ENCODE measurements at regions not wholly inside any gene's neighbourhood (a gene's known extent, or its start where the extent isn't known, plus 50 kb on each side); places are given as distances from the start of the nearest gene placed in this dataset.

DNA sequence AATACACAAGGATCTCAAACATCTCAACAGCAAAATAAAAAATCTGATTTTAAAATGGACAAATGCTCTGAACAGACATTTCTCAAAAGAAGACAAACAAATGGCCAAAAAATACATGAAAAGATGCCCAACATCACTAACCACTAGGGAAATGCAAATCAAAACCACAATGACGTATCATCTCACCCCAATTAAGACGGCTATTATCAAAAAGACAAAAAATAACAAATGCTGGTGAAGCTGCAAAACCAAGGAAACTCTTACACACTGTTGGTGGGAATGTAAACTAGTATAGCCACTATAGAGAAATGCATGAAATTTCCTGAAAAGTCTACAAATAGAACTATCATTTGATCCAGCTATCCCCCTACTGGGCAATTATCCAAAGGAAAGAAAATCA is 145.0 kb downstream of the BTG1 start:
- DNase-seq (ENCODE audit: low spot score): no peak

DNA sequence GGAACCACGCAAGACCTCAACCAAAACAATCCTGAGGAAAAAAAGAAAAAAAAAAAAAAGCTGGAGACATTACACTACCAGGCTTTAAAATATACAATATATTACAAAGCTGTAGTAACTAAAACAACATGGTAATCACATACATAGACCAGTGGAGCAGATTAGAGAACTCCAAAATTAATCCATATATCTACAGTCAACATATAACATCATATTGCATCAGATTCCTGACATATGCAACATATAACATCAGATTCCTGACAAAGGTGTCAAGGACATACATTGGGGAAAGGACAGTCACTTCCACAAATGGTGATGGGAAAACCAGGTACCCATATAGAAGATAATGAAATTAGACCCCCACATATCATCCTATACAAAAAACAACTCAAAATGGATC is 145.8 kb downstream of the BTG1 start:
- DNase-seq (ENCODE audit: low spot score): no peak

DNA sequence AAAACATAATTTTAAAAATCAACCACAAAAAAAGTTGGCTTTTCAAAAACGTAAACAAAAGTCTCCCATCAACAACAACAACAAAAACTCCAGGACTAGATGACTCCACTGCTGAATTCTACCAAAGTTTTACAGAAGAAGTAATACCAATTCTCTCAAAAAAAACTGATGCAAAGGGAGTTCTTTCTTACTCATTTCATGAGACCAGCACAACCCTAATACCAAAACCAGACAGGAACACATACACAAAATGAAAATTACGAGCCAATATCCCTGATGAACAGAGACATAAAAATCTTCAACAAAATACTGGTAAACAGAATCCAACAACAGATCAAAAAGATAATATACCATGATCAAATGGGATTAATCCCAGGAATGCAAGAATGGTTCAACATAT is 147.3 kb downstream of the BTG1 start:
- no peak for DNase-seq (ENCODE audit: low spot score)

DNA sequence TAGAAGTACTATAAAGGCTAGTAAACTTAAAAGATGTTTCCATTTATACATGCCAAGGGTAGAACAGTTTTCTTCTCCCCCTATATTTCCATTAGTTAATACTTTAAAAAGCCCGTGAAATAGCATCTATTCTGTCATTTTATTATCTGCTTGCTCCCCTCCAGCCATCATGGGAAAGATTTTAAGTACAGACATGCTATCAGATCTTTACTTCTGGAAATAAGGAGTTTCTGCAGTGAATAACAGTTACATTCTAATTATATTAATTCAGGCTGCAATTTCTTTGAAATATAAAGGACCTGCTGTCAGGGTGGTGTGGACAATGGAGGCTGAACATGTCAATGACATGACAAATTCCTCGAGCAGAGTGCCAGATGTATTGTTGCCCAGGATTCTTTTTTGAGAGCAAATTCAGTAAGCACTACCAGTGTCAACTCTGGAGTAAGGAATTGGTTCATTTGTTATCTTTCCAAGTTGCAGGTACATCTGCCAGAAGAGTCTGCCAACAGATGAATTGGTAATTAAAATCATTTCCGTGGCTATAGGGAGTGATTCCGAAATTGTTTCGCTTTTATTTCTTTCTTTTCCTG is 151.3 kb downstream of the BTG1 start:
- DNase-seq (ENCODE audit: low spot score): no peak

DNA sequence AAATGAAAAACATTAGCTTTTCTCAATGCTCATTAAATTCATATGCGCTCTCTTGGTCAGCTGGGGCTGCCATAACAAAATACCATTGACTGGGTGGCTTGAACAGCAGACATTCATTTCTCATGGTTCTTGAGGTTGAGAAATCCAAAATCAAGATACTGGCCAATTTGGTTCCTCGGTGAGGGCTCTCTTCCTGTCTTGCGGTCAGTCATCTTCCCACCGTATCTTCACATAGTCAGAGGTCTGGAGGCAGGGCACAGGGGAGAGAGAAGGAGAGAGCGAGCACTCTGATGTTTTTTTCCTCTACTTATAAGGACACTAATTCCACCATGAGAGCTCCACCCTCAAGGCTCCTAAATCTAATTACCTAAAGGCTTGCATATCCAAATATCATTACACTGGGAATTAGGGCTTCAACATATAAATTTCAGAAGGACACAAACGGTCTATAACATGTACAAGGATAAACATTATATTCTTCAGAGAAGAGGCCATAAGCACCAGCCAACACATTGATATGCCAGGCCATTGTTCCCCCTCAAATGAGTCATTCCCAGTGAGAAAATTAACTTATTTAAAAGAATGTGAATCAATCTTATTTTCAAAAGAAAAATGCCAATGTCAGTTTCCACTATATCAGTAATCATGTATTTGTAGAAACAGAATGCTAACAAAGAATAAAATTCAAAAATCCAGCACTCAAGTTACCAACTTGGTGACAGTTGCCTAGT is 152.2 kb downstream of the BTG1 start:
- no peak for DNase-seq (ENCODE audit: low spot score)

DNA sequence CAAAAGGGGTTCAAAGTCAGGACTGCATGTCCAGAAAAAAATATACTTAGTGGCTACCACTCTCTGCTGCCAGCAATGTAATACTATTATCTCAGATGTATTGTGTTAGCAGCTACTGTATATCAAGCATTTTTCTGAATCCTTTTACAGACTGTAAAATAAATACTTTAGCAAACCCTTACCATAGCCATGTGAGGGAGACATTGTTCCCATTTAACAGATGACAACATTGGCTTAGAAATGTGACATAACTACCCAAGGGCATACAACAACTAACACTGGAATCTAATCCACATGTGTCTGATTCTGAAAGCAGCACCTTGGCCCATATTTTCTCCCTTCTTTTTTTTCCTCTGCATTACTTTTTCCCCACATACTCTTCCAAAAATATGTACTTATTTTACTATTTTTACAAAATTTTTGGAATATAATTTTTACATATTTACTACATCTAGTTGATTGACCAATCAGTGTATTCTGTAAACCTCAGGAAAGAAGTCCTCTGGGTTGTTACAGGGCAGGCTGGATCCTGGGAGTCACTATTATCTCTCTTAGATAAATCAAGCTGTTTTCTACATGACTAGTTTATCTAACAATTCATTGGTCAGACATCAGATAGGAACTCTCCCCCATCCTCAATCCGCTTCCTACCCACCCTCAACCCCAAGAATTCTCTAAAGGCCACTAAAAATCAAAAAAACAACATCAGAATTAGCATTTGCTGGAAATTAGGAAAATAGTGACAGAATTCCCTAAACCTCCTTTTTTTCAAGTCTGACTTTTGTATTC is 154.1 kb downstream of the BTG1 start:
- no peak for DNase-seq (ENCODE audit: low spot score)

DNA sequence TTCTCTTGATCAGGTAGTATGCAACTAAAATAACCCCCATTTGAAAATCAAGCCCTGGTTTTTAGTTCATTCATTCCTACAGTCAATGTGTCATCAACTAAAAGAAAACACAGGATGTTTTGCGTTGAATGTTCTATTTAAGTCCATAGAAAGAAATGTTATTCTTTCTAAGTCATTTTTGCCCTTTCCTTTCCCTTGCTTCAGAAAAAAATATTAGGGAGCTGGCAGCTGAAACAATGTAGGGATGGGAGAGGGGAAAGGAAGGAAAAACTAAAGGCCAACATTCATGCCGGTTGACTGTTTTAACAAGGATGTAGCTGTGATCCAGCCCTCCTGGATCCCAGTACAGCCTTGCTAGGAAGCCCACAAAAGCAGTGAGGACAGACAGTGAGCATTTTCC is 155.1 kb downstream of the BTG1 start:
- DNase-seq (ENCODE audit: low spot score): peak; percentile 23

DNA sequence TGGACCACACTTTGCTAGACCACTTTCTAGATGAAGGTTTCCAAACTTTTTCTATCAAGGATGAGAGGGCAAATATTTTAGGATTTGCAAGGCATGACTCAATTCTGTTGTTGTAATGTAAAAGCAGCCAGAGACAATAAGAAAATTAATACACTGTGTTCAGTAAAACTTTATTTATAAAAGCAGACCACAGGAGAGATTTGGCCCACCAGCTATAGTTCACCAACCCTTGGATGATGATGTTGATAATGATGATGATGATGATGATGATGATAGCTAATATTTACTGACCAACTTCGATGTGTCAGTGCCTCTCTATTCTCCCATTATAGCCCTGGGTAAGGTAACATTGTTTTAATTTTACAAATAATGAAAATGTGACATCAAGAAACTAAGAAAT is 156.5 kb downstream of the BTG1 start:
- DNase-seq (ENCODE audit: low spot score): no peak

DNA sequence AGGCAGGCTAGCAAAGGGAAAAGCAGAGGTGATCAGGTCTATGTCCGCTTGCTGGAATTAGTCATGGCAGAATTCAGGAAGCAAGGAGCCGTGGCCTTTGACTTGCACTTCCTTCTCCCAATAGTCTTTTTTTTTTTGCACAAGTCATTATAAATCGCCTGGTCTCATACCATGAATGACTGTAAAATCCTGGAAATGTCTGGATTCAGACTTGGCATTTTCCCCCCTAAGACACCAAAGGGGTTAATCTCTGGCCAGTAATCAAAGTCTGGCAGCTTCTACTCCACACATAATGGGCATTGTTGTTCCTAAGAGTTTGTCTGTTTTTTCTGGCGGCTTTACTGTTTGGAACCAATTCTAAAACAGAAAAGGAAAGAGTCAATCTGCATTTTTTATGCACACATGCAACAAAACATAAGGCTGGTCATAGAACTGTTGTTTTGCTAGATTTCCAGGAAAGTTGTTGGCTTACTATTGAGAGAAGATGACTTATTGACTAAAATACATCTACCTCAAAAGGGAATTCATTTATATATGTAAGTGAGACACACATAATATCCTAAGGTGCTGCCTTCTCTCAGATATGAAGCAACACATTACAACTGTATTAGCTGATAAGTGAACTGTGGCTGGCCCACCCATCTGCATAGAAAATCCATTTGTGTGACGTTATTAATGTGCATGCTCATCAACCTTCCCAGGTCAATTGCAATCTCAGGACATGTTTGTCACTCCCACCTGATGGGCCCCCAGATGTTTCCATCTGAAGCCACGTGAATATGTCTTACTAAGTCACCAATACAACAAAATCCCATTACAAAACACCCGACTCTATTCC is 157.3 kb downstream of the BTG1 start:
- DNase-seq (ENCODE audit: low spot score): peak; percentile 32

DNA sequence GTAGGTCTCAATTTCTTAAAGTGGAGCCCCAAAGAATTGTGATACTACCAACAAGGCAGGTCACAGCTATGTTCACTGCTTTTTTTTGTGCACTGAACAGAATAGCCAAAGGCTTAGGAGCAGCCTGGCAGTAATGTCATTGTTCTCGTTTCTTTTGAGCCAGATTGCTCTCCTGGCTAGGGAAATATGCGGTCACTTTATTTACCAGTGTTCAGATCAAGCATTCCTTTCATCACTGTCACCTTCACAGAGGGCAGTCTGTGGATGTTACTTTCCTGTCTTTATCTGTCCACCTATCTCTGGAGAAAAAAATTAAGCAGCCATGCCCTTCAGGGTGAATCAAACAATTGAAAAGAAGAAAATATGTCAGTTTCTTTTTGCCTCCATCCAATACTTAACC is 159.6 kb downstream of the BTG1 start:
- no peak for DNase-seq (ENCODE audit: low spot score)

DNA sequence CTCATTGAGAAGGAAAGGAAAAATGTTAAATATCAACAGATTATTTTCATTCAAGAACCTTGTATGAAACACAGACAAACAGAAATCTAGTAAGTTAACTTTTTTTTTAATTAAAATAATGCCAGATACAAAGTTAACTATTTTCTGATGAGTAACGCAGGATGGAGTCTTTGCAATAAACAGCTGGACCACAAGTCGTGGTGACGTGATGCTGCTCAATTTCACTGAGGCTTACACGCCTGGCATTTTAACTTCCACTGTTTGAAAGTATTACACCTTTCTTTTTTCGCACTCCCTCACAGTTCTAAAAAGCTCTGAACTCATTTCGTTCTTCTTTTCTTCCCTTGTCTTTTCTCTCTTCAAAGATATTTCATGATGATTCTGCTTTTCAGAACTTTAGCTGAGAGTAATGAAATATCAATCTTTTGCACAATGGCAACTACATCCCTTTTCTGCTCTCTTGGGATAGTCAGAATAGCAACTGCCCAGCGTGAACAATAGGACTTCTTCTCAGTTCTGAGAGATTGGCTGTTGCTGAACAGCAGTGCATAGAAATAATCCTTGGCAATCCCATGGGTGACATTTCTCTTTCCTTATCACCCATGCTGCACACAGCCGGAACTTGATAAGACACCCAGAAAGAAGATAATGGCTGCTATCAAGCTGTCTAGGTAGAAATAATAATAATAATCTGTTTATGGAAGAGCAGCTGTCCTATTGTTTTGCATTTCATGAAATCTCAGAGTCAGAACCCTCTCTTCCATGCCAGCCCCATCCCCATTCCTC is 160.5 kb downstream of the BTG1 start:
- peak; percentile 21 for DNase-seq (ENCODE audit: low spot score)

DNA sequence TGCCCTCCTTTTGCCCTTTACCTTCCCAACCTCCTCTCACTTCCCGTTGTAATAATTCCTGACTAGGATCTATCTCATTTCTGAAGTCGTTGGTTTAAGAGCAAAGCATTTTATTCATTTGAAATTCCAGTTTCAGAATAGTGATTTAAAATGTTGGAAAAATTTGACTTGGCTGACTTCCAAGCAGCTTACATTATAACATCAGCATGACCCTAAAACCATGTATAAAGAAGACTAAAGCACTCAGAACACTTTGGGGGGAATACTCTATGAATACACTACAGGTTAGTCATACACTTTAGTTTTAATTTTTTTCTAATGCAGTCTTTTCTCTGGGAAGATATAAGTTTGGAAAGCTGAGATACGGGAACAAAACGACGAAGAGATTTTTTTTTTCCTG is 161.1 kb downstream of the BTG1 start:
- peak; percentile 74 for DNase-seq (ENCODE audit: low spot score)

DNA sequence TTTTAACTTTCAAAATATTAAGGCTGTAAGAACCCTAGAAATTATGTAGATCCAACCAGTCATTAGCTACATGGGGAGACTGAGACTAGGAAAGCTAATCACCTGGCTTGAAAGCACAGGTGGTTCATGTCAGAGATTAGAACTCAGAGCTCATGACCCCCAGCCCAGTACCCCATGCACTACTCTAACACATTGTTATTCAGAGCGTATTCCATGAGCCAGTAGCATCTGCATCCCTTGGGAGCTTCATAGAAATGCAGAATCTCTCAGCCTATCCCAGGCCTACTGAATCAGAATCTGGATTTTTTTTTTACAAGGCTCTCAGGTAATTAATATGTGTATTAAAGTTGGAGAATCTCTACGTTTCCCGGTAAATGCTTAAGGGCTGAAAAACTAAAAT is 161.7 kb downstream of the BTG1 start:
- no peak for DNase-seq (ENCODE audit: low spot score)

DNA sequence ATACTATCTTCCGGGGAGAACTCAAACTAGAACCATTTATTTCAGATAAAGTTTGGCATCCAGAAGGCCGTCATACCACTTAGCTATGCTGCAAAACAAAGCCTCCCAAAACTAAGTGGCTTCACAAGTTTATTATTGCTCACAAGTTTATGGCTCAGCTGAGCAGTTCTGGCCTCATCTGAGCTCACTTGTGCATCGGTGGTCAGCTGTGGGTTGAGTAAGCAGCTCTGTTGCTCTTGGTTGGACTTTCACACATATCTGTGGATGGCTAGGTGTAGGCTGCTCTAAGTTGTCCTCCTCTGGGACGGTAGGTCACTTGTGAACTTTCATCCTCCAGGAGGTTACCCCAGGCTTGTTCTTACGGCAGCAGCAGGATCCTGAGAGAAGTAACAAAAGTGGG is 162.7 kb downstream of the BTG1 start:
- DNase-seq (ENCODE audit: low spot score): no peak

DNA sequence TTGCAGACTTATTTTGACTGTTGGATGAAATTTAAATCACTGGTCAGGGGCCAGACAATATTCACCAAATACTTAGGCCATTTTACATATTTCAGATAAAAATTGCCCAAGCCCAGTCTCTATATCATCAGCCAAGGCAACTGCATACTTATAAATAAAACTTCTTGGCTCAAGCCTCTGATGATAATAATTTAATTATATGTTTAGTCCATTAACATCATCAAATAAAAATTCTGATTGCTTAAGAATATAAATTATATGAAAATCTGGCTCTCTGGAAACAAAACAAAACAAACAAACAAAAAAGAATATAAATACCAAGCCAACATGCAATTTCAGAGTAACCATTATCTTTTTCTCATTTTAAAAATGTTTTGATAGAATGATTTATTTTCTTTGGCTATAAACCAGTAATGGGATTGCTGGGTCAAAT is 165.2 kb downstream of the BTG1 start:
- DNase-seq (ENCODE audit: low spot score): no peak

DNA sequence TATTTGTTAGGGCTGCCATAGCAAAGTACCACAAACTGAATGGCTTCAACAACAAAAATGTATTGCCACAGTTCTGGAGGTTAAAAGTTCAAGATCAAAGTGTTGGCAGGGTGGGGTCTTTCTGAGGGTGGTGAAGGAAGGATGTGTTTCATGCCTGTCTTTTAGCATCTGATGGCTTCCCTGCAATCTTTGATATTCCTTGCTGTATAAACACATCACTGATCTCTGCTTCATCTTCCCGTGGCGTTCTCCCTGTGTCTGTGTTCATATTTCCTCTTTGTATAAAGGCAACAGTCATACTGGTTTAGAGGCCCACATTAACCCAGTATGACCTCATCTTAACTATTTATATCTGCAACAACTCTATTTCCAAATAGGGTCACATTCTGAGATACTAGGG is 167.5 kb downstream of the BTG1 start:
- no peak for DNase-seq (ENCODE audit: low spot score)

DNA sequence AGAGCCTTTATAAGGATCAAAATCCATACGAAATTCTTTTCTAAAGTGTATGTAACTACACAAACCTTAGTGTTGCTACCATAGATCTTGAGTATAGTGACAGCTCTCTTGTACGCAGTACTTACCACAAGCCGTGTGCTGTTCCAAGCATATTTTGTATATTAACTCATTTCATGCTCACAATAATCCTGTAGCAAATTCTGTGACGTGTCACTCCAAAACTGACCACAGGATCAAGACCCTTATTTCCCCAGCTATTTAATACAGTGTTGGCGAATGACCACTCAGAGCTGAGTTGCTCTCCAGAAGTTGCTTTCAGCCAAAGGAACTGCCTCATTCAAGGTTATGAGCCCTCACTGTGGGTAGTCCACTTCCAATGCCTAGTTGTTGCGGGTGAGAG is 169.8 kb downstream of the BTG1 start:
- no peak for DNase-seq (ENCODE audit: low spot score)

DNA sequence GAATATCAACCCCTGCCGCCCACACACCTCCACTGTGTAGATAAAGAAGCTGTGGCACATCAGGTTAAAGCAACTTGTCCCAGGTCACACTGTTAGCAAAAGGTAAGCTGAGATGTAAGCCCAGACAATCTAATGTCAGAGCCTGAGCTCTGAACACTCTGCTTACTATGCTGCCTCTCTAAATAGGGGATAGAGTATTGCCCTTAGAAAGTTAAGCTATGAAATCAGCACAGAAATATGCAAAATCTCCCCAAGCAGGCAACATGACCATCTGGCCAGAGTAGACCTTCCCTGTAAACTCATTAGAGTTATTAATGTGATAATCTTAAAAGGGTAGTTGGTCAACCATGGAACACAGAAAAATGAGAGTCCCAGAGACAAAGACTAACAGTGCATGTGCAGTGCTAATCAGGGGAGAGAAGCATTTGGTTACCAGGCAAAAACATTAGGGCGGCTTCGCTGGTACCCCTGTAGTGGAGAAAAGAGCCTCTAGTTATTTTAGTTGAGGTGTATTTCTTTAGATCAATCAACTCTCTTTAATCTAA is 171.0 kb downstream of the BTG1 start:
- DNase-seq (ENCODE audit: low spot score): peak; percentile 25

DNA sequence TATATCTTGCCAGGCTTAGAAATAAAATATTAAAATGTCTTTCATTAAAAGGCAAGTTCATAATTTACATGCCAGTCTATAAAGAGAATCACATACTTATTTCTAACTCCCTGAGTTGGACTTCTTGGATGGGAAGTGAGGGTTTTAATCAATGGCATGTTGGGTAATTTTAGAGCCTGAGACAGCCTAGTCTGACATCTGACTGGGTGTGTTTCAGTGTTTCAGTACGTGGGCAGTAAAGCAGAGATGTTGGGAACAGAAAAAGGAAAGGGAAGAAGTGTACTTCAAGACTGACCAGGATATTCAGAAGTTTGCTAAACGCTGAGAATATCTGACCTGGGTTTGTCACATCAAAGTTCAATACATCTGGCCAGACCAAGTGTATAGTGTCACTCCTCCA is 171.8 kb downstream of the BTG1 start:
- no peak for DNase-seq (ENCODE audit: low spot score)

DNA sequence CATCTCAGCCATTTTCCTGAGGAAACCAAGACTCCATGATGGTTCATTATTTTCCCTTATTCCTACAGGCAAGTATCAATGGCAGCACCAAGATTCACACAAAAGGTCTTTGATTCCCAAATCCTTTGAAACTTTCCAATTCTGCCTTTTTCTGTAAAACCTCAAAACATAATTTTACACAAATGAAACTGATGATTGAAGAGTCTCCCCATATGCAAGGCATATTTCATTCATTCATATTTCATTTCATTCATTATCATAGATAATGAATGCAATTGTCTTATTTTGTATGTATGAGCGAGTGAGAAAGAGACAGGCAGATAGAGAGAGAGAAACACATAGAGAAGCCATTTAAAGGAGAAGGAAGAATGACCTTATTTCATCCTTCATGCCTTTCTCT is 172.8 kb downstream of the BTG1 start:
- no peak for DNase-seq (ENCODE audit: low spot score)

DNA sequence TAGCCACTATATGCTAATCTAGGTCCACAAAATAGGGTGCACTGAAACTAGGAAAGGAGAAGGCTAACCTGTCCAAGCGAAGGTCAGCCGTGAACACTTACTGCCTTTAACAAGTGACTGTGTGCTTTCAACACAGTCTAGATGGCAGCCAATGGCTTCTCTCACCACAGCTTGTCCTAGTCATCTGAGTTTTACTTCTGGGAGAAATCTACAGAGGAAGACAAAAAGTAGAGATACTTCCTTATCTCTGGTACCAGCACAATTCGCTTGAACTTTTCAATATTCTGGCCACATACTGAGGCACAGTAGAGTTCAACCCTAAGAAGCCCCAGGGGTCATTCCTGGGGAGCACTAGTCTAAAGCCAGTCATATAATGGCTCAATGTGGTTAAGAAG is 176.9 kb downstream of the BTG1 start:
- no peak for DNase-seq (ENCODE audit: low spot score)
